Fibroblast of pulmonary artery (primary cell): ENCODE measurements at regions not wholly inside any gene's neighbourhood (a gene's known extent, or its start where the extent isn't known, plus 50 kb on each side); places are given as distances from the start of the nearest gene placed in this dataset.
"Not testable (repeated sequence)": the region's sequence is repeated elsewhere in the genome, so short reads cannot be mapped to it uniquely, and the experiment has no call there.

Experiments used
- DNase-seq: peaks from one replicate; pipeline ENCODE4 v3.0.0-alpha.2; 2010; ENCODE audit warnings: low read depth
- H3K4me3 ChIP-seq: replicated peaks from 2 replicates; pipeline ENCODE4 v1.5.1; 2011; ENCODE audit warnings: low read depth, mild to moderate bottlenecking, control low read depth, low read length, moderate library complexity
- CTCF ChIP-seq: IDR thresholded peaks from 2 replicates; pipeline ENCODE4 v1.5.1; 2011; ENCODE audit warnings: mild to moderate bottlenecking, control low read depth, low read length, inconsistent platforms; ENCODE audit errors: missing control alignments

GRCh38 chr7:35853194-35853593 is 52.3 kb downstream of the SEPTIN7 start:
- DNase-seq, H3K4me3 ChIP-seq: not testable (repeated sequence)

DNA sequence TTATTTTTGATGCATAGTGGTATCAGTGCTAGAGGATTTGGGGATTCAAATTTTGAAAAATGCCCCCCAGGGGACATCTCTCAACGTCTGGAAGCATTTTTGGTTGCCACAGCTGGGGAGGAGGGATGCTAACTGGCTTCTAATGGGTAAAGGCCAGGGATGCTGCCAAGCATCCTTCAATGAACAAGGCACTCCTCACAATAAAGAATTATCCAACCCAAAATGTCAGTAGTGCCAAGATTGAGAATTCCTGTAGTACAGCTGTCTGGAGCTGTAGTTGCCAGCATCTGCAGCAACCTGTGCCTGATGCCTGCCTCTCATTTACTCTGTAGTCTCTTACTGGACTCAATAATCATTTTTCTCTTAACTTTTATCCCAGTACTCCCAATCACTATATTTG is 53.5 kb downstream of the SEPTIN7 start:
- H3K4me3 ChIP-seq: no peak overlapping the region
- no peak for TF ChIP-seq CTCF
- no peak for DNase-seq

DNA sequence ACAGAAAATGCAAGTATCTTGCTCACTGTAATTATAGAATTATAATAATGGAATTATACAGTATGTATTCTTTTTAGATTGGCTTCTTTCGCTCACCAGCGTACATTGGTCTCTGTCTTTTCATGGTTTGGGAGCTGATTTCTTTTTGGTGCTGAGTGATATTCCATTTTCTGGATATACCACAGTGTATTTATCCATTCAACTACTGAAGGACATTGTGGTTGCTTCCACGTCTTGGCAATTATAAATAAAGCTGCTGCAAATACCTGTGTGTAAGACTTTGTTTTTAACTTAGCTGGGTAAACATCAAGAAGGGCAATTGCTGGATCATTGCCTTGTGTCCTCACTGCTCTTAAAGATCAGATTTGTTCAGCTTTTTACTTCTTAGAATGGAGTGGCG is 55.3 kb downstream of the SEPTIN7 start:
- no peak for TF ChIP-seq CTCF
- DNase-seq: no peak
- no peak overlapping the region for H3K4me3 ChIP-seq

GRCh38 chr7:35860664-35861063 is 59.8 kb downstream of the SEPTIN7 start:
- DNase-seq: no peak
- no peak for TF ChIP-seq CTCF
- no peak overlapping the region for H3K4me3 ChIP-seq

DNA sequence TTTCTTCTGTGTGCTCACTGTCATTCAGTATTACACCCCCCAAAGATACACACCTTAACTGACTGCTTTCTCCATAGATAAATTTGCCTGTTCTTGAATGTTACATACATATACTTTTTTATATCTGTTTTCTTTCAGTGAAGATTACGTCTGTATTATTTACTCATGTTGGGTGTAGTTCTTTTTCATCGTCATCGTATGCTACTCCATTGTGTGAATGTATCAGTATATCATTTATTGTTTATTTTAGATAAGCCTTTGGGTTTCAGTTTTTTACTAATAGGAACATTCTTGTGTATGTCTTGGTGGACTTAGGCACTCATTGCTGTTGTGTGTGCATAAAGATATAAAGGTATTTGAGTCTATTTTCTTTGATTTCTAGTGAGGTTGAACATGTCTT is 64.4 kb downstream of the SEPTIN7 start:
- H3K4me3 ChIP-seq: no peak overlapping the region
- no peak for TF ChIP-seq CTCF
- DNase-seq: peak; percentile 16

- peak; percentile 4 for DNase-seq
- no peak for TF ChIP-seq CTCF
- no peak overlapping the region for H3K4me3 ChIP-seq
These were observed 65.3 kb downstream of the SEPTIN7 start for GRCh38 chr7:35866186-35866585.

GRCh38 chr7:35869117-35869516 is 68.3 kb downstream of the SEPTIN7 start:
- H3K4me3 ChIP-seq: not testable (repeated sequence)
- DNase-seq: peak; percentile 8

DNA sequence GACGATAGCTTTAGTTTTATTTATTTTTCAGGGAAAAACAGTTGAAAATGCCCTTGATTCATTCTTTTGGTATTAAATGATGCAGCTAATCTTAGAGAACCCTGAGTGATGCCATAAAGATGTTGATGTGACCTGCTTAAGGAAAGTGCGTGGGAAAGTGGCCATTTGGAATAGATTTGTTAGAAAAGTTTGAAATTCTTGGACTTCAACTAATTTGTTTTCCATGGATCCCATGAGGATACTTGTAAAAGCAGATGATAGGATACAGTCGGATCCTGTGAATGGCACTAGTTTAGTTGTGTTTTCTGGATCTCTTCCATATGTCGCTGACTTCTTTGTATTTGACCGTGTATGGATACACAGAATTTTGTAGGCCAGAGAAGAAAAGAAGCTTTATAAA is 69.0 kb downstream of the SEPTIN7 start:
- TF ChIP-seq CTCF: no peak
- peak; percentile 43 for DNase-seq
- no peak overlapping the region for H3K4me3 ChIP-seq
